Calu3 (cell line): ENCODE measurements at regions not wholly inside any gene's neighbourhood (a gene's known extent, or its start where the extent isn't known, plus 50 kb on each side); places are given as distances from the start of the nearest gene placed in this dataset.

Experiments
- BruUV-seq: library from RNA; stranded (reverse); fragments of 400-500 nt; replicated peaks from 2 replicates; lab custom pipeline; 2021; lab: Mats Ljungman, UMichigan
- CTCF ChIA-PET: fragments of 300-600 bp; sonication (Branson Sonifier 250); formaldehyde crosslinking; loops from one replicate; lab custom pipeline; 2022; ENCODE audit warnings: antibody characterized with exemption; lab: Charles Lee
- DNase-seq: peaks from one replicate; pipeline ENCODE4 v3.0.0; 2022
- H3K27ac Mint-ChIP-seq: one replicate; pipeline ENCODE4 v1.8.0; 2022; ENCODE audit warnings: mixed read lengths; ENCODE audit not compliant: unreplicated experiment
- H3K27me3 Mint-ChIP-seq: one replicate; pipeline ENCODE4 v1.8.0; 2022; ENCODE audit warnings: mixed read lengths; ENCODE audit not compliant: unreplicated experiment
- H3K36me3 Mint-ChIP-seq: one replicate; pipeline ENCODE4 v1.8.0; 2022; ENCODE audit warnings: mild to moderate bottlenecking, moderate library complexity, mixed read lengths; ENCODE audit not compliant: insufficient read depth, unreplicated experiment
- H3K4me1 Mint-ChIP-seq: one replicate; pipeline ENCODE4 v1.8.0; 2022; ENCODE audit warnings: mild to moderate bottlenecking, low read depth, mixed read lengths; ENCODE audit not compliant: unreplicated experiment
- H3K4me3 Mint-ChIP-seq: one replicate; pipeline ENCODE4 v1.8.0; 2022; ENCODE audit warnings: mild to moderate bottlenecking, low read depth, moderate library complexity, mixed read lengths; ENCODE audit not compliant: unreplicated experiment
- H3K9me3 Mint-ChIP-seq: one replicate; pipeline ENCODE4 v1.8.0; 2022; ENCODE audit warnings: low read depth, mixed read lengths; ENCODE audit not compliant: unreplicated experiment
- CTCF ChIP-seq: fragments of 200-600 bp; IDR thresholded peaks from one replicate; pipeline ENCODE4 v1.8.0; 2022; ENCODE audit warnings: antibody characterized with exemption; ENCODE audit not compliant: unreplicated experiment
- intact Hi-C: fragments of 100-400 bp; cut with micrococcal nuclease; formaldehyde crosslinking; loops from one replicate; pipeline ENCODE4 v1.10.0; 2022; ENCODE audit not compliant: unreplicated experiment

- BruUV-seq = no TSS peak
- no peaks in the 10 kb centered on the region for H3K9me3 Mint-ChIP-seq
- peaks cover 63% of the 10 kb centered on the region for H3K27me3 Mint-ChIP-seq
- no peak overlapping the region for H3K4me3 Mint-ChIP-seq
- no peak overlapping the region for H3K27ac Mint-ChIP-seq
- intact Hi-C loops = no loop called here
- no peak for TF ChIP-seq CTCF
- no peak for DNase-seq
- CTCF ChIA-PET = no interaction called here
- no peaks in the 10 kb centered on the region for H3K36me3 Mint-ChIP-seq
- no peaks in the 10 kb centered on the region for H3K4me1 Mint-ChIP-seq
These were observed 131.3 kb upstream of the PPP1R26 start for GRCh38 chr9:135348076-135348787.

GRCh38 chr9:135348788-135349150, 130.8 kb upstream of the PPP1R26 start:
- no TSS peak for BruUV-seq
- CTCF ChIA-PET = no interaction called here
- H3K4me1 Mint-ChIP-seq = no peaks in the 10 kb centered on the region

GRCh38 chr9:135349212-135350002, 130.2 kb upstream of the PPP1R26 start:
- Mint-ChIP-seq H3K36me3 (no peaks in the 10 kb centered on the region), H3K4me1 (no peaks in the 10 kb centered on the region), H3K4me3 (no peak overlapping the region), H3K9me3 (no peaks in the 10 kb centered on the region), H3K27ac (no peak overlapping the region), H3K27me3 (peaks cover 63% of the 10 kb centered on the region)
- no TSS peak for BruUV-seq
- CTCF ChIA-PET = interaction anchor here (0.5 kb wide), 1 partner anchor 722 kb away, joined by 3 read pairs; no protein-coding TSS in a partner anchor
- intact Hi-C loops = no loop called here
- TF ChIP-seq CTCF = no peak
- DNase-seq = no peak

More at GRCh38 chr9:135348788-135349150, 130.8 kb upstream of the PPP1R26 start:
- Mint-ChIP-seq H3K9me3 (no peaks in the 10 kb centered on the region), H3K4me3 (no peak overlapping the region), H3K36me3 (no peaks in the 10 kb centered on the region), H3K27me3 (peaks cover 63% of the 10 kb centered on the region), H3K27ac (no peak overlapping the region)
- no peak for DNase-seq
- no peak for TF ChIP-seq CTCF
- intact Hi-C loops = no loop called here

GRCh38 chr9:135350003-135350315, 129.6 kb upstream of the PPP1R26 start:
- no peak for DNase-seq
- Mint-ChIP-seq H3K27ac (no peak overlapping the region), H3K27me3 (peaks cover 63% of the 10 kb centered on the region), H3K9me3 (no peaks in the 10 kb centered on the region), H3K36me3 (no peaks in the 10 kb centered on the region), H3K4me1 (no peaks in the 10 kb centered on the region), H3K4me3 (no peak overlapping the region)
- no TSS peak for BruUV-seq
- intact Hi-C loops = no loop called here
- TF ChIP-seq CTCF = no peak
- CTCF ChIA-PET = no interaction called here
